ENCODE measurements at regions not wholly inside any gene's neighbourhood (a gene's known extent, or its start where the extent isn't known, plus 50 kb on each side); places are given as distances from the start of the nearest gene placed in this dataset.

GRCh38 chr2:220374282-220374681 lies 746.9 kb downstream of the SLC4A3 start:
- no peak for TF ChIP-seq CTCF (conservative IDR thresholded peaks at IDR 0.05; ENCODE audit: low read depth, low read length)
- TF ChIP-seq EZH2 (IDR thresholded peaks at IDR 0.05; ENCODE audit: low read length, unreplicated experiment) = no peak
